ENCODE measurements at regions not wholly inside any gene's neighbourhood (a gene's known extent, or its start where the extent isn't known, plus 50 kb on each side); places are given as distances from the start of the nearest gene placed in this dataset.
A peak's percentile ranks its signal among the peaks of the same experiment; 100 is the strongest.

DNA sequence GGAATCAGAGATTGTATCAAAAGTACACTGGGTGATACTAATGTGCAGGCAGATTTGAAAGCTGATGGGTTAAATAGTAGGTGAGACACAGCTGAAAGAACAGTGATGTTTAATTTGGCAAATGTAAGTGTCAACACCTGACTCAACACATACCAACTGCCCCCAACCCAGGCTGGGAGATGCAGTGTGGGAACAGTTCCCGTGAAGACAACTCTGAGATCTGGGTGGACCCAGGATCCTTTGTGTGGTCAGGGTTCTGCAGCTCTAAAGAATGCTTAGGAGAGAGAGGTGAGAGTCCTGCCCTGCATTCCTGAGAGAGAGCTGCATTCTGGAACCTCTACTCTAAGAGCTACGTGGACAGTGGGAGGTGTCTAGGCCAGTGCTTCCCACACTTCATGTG, 479.7 kb downstream of the RPS24 start:
- WGBS, 3 donors = 47 to 68% (median 48%) methylated on average over 2 of the region's 2 CpGs
- H3K27ac ChIP-seq = no peak overlapping the region

DNA sequence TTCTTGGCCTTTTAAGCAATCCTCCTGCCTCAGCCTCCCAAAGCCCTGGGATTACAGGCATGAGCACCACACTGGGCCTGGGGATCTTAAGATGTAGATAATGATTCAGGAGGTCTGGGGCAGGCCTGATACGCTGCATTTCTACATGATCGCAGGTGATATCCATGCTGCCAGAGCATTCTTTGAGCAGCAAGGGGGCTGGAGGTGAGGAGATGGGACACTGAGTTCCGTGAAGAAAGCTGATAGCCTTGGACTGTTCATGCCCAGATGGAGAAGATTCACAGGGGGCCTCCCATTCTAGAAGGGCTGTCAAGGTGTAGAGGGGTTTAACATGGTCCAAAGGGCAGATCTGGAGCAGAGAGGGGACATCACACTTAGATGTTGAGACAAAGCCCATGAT, 480.3 kb downstream of the RPS24 start:
- intact Hi-C loops (cut with DNase I) = no loop called here
- 92 to 98% (median 96%) methylated on average over 3 of the region's 3 CpGs for WGBS, 3 donors

More for the DNA sequence above, 479.7 kb downstream of the RPS24 start:
- intact Hi-C loops (cut with DNase I) = no loop called here
- Histone ChIP-seq H3K4me1 (no peaks in the 10 kb centered on the region), H3K27me3 (ENCODE audit: insufficient read depth in 3 of 3, low read length in 2 of 3) (no peaks in the 10 kb centered on the region), H3K9me3 (no peaks in the 10 kb centered on the region), H3K4me3 (no peak overlapping the region), H3K36me3 (ENCODE audit: insufficient read depth in 1 of 2, low read depth in 1 of 2) (no peaks in the 10 kb centered on the region)
- ATAC-seq (no peak), DNase-seq (no peak)
- TF ChIP-seq, protein P1, sequence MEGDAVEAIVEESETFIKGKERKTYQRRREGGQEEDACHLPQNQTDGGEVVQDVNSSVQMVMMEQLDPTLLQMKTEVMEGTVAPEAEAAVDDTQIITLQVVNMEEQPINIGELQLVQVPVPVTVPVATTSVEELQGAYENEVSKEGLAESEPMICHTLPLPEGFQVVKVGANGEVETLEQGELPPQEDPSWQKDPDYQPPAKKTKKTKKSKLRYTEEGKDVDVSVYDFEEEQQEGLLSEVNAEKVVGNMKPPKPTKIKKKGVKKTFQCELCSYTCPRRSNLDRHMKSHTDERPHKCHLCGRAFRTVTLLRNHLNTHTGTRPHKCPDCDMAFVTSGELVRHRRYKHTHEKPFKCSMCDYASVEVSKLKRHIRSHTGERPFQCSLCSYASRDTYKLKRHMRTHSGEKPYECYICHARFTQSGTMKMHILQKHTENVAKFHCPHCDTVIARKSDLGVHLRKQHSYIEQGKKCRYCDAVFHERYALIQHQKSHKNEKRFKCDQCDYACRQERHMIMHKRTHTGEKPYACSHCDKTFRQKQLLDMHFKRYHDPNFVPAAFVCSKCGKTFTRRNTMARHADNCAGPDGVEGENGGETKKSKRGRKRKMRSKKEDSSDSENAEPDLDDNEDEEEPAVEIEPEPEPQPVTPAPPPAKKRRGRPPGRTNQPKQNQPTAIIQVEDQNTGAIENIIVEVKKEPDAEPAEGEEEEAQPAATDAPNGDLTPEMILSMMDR (IDR thresholded peaks at IDR 0.05) = no peak

DNA sequence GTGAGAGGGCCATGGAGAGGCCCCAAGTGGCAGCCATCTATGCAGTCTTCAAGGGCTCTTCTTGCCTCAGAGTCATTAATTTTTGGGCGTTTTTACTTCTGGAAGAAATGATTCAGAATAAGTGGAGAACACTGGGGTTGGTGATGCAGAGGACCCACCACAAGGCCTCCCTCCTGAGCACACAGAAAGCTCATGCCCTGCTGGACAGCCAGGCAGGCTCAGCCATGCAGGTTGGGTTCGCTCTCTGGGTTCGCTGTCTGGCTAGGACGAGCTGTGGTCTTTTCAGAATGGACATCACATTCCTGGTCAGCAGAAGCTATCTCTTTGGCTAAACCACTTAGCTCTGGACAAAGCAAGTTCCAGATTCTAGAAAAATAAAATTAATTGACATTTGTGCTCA, 480.8 kb downstream of the RPS24 start:
- intact Hi-C loops (cut with DNase I) = no loop called here
- ATAC-seq = no peak
- H3K27ac ChIP-seq = no peak overlapping the region
- DNase-seq = no peak
- no peaks in the 10 kb centered on the region for H3K36me3 ChIP-seq (ENCODE audit: insufficient read depth in 1 of 2, low read depth in 1 of 2)
- no peak overlapping the region for H3K4me3 ChIP-seq
- H3K9me3 ChIP-seq = no peaks in the 10 kb centered on the region
- TF ChIP-seq, protein P1 (IDR thresholded peaks at IDR 0.05) = no peak
- no peaks in the 10 kb centered on the region for H3K4me1 ChIP-seq
- H3K27me3 ChIP-seq (ENCODE audit: insufficient read depth in 3 of 3, low read length in 2 of 3) = no peaks in the 10 kb centered on the region
- WGBS, 3 donors = 85 to 94% (median 87%) methylated on average over 4 of the region's 4 CpGs

More for the DNA sequence above, 480.3 kb downstream of the RPS24 start:
- no peak overlapping the region for H3K4me3 ChIP-seq
- no peaks in the 10 kb centered on the region for H3K36me3 ChIP-seq (ENCODE audit: insufficient read depth in 1 of 2, low read depth in 1 of 2)
- H3K9me3 ChIP-seq = no peaks in the 10 kb centered on the region
- TF ChIP-seq, protein P1 (IDR thresholded peaks at IDR 0.05) = no peak
- no peak overlapping the region for H3K27ac ChIP-seq
- ATAC-seq = no peak
- H3K27me3 ChIP-seq (ENCODE audit: insufficient read depth in 3 of 3, low read length in 2 of 3) = no peaks in the 10 kb centered on the region
- no peaks in the 10 kb centered on the region for H3K4me1 ChIP-seq
- DNase-seq = no peak

DNA sequence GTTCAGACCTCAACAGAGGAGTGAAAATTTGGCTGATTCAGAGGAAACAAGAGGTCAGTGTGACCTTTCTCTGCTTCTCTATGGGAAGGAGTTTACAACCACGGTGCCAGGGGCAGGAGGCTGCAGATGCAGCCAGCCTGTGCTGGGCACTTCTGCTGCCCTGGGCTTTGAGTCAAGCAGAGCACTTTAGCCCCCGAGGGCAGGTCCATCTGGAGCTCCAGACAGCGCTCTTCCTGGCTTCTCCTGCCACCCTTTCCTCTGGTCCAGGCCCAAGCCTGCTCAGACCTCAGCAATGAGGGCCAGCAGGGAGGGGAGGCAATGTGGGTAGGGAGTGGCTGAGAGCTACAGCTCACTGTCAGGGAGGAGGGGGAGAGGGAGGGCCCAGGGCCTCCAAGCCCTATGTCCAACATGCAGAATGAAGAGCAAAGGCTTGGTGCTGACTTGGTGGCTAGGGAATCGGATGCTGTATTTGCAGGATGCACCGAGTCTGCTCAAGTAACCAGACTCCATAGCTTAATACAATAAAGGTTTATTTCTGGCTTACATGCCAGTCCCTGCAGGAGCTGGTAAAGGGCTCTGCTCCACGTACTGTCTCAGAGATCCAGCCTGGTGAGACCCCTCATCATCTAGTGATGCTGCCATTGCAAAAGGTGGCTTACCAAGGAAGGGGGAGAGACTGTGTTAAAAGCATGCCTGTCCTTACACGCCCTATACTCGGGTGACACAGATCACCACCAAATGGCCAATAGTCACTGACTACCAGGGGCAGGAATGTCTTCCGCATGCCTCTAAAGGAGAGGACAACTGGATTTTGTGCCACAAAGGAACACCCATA, 481.6 kb downstream of the RPS24 start:
- peak in 3 of 4 donors; percentile 28 to 48 (median 41) for ATAC-seq
- H3K4me3 ChIP-seq = no peak overlapping the region
- 44 to 60% (median 52%) methylated on average over 9 of the region's 9 CpGs for WGBS, 3 donors
- H3K27me3 ChIP-seq (ENCODE audit: insufficient read depth in 3 of 3, low read length in 2 of 3) = no peaks in the 10 kb centered on the region
- H3K27ac ChIP-seq = no peak overlapping the region
- TF ChIP-seq, protein P1 (IDR thresholded peaks at IDR 0.05) = no peak
- H3K4me1 ChIP-seq = no peaks in the 10 kb centered on the region
- no peaks in the 10 kb centered on the region for H3K9me3 ChIP-seq
- H3K36me3 ChIP-seq (ENCODE audit: insufficient read depth in 1 of 2, low read depth in 1 of 2) = no peaks in the 10 kb centered on the region
- DNase-seq = no peak
- intact Hi-C loops (cut with DNase I) = no loop called here

DNA sequence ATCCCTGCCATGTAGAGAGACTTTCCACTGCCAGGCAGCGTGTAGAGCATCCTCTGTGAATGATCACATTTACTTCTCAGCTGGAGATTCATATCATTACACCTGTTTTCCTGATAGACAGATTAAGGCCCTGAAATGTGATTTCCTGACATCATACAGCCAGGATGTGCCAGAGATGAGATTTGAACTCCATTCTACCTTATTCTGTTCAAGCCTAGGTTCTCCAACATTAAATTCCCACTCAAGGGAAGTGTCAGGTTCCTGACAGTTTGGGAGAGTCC, 482.1 kb downstream of the RPS24 start:
- Histone ChIP-seq H3K4me1 (no peaks in the 10 kb centered on the region), H3K27ac (no peak overlapping the region), H3K27me3 (ENCODE audit: insufficient read depth in 3 of 3, low read length in 2 of 3) (no peaks in the 10 kb centered on the region), H3K36me3 (ENCODE audit: insufficient read depth in 1 of 2, low read depth in 1 of 2) (no peaks in the 10 kb centered on the region), H3K9me3 (no peaks in the 10 kb centered on the region), H3K4me3 (no peak overlapping the region)
- TF ChIP-seq, protein P1 (IDR thresholded peaks at IDR 0.05) = no peak
- no peak for DNase-seq
- intact Hi-C loops (cut with DNase I) = no loop called here
- WGBS, 3 donors = 62 to 78% (median 67%) methylated on average over 1 of the region's 1 CpG
- no peak for ATAC-seq
